GM21447 (cell line): ENCODE measurements at regions not wholly inside any gene's neighbourhood (a gene's known extent, or its start where the extent isn't known, plus 50 kb on each side); places are given as distances from the start of the nearest gene placed in this dataset.

Experiments used
- ATAC-seq: cut with Tn5 transposase; IDR thresholded peaks from one replicate; pipeline ENCODE4 v1.9.1; 2021; ENCODE audit not compliant: unreplicated experiment

DNA sequence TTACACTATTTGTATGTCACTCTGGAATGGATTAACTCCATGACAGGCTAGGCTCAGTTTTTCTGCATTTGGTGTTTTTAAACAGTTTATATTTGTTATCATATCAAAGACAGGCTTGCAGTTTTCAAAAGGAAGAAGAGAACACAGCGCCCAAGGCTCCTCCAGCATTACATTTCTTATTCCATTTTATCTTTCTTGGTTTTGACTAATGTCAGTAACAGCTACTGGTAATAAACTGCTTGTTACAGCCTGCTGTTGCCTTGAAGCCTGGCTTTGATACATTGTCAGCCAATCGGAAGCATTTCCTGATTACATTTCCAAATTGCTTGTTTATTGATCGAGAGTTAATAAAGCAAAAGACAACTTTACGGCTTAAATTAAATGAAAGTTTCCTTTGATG lies 166.0 kb upstream of the MDFIC start:
- ATAC-seq, result no peak

DNA sequence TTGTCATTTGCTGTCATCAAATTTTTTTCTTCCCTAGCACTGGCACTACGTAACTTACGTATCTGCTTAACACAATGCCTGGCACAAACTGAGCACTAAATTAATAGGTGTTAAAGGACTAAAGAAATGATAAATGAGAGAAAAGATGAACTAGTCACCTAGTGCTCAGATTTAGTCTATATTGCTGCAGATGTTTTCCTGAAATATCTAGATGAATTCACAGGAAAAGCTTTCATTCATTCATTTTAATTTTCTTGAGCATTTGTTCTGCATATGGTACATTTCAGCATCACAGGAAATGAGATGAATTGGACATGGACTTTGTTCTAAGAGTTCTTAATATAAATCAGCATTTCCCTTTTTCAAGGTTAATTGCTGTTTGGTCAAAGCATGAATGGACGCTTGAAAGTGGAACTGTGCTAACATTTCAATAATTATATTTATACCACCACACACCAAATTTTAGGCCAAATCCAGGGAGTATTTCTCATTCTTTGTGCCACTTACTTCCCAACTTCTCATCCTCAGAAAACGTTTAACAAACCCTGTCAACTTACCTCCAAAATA lies 163.2 kb upstream of the MDFIC start:
- ATAC-seq, result no peak

DNA sequence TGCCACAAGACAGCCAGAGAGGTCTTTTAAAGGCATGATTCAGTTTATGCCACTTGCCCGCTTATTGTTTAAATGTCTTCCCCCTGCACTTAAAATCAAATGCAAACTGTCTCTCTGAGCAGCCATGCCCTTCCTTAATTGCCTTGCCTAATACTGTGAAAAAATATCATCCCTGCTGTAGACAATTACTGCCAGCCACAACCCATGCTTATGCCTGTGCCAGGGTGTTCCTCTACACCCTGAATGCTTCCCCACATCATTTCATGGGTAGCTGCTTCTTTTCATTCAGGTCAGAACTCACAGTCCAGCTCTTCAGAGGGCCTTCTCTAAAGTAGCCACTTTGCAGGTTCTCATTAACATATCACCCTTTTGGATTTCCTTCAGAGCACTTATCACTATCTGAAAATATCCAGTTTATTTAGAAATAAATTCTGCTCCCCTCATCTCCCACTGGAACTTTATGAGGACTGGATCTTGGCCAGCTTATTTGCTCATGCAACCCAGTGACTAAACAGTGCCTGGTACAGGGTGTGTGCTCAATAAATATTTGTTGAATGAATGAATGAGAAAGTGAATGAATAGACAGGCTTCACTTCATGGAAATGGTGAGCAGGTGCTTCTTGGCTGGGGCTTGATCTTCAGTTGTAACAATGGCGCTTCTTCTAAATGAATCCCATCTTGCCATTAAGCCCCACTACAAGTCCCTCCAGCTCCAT lies 162.4 kb upstream of the MDFIC start:
- no peak for ATAC-seq

GRCh38 chr7:114760477-114760876 lies 161.4 kb upstream of the MDFIC start:
- ATAC-seq, result no peak

DNA sequence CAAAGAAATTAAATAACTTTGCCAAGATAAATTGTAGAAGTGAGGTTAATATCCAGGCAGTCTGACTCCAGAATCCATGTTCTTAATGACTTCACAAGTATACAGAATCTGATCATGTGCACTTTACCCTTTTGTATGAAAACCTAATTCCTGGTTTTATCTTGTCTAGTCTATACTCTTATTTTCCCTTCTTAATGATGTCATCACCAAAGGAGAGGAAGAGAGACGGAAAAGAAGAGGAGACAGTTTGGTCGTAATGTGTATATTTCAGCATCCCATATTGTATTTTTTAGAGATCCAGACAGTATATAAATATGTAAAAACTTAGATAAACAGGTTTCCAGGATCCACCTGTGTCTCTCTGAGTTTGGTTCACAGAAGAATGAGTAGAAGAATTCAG lies 159.9 kb upstream of the MDFIC start:
- no peak for ATAC-seq

- no peak for ATAC-seq
Measured at GRCh38 chr7:114765331-114766040, 156.4 kb upstream of the MDFIC start.

DNA sequence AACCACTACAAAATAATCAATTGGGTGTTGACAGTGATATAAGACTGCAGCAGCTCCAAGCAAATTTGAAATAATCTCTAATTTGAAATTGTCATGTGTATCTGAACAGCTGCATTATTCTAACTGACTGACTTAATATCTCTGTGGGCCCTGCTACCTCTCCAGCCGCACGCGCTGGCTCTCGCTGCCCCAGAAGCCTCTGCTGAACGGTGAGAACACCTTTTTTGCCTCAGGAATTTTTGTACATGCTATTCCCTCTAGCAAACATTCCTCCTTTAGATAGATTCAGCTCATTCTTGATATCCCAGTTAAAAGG lies 155.9 kb upstream of the MDFIC start:
- ATAC-seq, result no peak

DNA sequence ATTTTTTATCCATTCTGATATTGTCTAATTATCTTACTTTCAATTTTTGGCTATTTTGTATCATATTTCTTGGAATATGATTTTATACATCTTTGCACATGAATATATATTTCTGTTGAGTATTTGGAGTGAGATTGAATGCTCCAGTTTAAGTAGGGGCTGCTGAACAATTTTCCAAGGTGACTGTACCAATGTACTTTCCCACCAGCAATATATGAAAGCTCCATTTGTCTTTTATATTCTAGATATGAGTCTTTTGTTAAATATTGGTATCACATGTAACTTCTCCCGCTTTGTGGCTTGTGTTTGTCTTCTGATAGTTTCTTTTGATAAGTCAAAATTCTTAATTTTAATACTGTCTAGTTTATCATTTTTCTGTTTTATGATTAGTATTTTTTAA lies 144.6 kb upstream of the MDFIC start:
- ATAC-seq, result no peak

- no peak for ATAC-seq
Measured at GRCh38 chr7:114783508-114783907, 138.4 kb upstream of the MDFIC start.

DNA sequence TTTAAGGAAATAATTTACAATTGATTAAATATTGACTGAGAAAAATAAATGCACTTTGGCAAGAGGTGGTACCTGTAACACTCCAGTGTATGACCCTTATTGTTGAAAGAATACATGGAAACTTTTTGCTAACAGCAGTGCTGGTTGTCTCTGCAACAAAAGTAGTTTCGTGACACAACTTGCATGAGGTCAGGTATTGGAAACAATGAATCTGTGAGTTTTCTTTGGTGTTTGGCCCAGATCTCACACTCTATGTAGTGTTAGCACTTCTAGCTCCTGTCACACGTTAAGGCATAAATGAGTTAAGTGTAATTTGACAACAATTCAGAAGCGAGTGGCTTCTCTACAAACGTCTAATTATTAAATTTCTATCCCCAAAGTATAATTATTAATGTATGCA lies 137.7 kb upstream of the MDFIC start:
- ATAC-seq, result no peak

GRCh38 chr7:114784746-114785145 lies 137.1 kb upstream of the MDFIC start:
- no peak for ATAC-seq

DNA sequence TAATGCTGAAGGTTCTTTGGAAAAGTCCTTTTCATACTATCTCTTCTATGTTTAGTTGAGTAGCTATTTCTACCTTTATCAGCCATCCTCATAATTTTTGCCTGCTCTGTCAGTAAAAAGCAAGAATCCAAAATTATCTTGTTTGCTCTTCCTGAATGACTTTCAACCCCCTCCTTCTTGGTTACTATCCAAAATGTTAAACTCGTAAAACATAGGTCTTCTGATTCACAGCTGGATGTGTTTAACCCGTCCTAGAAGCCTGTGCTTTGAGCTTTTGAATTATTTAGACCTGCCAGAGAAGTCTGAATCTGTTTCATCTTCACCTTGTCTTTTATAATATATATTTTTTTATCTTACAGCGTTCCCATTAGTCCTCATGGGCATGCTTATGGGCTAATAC lies 136.4 kb upstream of the MDFIC start:
- ATAC-seq, result no peak

- no peak for ATAC-seq
Measured at GRCh38 chr7:114786455-114786854, 135.4 kb upstream of the MDFIC start.

DNA sequence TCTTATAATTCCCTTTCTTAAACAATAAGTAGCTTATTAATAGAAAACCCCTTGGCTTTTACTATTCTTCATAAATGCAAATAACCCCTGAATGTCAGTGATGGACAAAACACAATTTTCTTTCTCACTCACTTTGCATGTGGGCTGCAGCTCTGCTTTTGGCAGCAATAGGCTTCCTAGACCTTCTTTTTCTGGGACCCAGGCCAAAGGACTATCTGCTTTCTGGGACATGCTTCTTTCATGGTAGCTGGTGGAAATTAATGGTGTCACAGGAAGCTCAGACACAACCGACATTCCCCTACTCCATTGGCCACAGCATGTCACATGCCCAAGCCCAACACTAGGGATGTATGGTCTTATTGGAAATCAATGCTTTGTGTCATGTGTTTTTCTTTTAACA lies 134.3 kb upstream of the MDFIC start:
- no peak for ATAC-seq

GRCh38 chr7:114788706-114789105 lies 133.2 kb upstream of the MDFIC start:
- ATAC-seq, result no peak

DNA sequence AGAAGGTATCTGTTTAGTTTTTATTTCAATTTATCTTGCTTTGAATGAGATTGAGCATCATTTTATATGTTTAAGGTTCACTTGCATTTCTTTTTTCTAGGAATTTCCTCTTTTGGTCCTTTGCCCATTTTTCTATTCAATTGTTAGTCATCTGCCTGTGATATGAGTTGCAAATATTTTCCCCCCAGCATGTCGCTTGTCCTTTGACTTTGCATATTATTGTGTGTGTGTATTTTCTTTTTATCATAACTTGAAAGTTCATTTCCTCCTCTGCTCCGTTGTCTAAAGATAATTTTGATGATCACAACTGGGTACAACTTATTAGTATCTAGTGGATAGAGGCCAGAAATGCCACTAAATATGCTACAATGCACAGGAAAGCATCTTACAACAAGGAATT lies 132.7 kb upstream of the MDFIC start:
- ATAC-seq, result no peak

GRCh38 chr7:114789871-114790311 lies 132.0 kb upstream of the MDFIC start:
- no peak for ATAC-seq

DNA sequence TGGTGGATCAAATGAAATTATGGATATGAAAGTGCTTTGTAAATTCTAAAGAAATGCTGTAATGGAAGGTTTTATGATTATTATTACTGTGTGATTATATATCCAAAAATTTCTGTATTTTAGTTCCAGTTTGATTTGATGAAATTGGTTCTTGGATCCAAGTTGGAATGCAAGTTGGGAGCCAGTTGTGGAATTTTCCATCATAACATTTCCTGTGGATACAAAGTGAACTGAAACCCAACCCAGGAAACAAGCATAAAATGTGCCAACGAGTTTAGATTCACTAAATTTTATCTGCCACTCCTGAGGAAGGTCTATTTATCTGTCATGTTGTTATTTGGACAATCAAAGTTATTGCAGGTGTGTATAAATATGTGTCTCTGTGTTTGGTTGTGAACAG lies 131.4 kb upstream of the MDFIC start:
- no peak for ATAC-seq

- no peak for ATAC-seq
Measured at GRCh38 chr7:114791771-114792170, 130.1 kb upstream of the MDFIC start.

- no peak for ATAC-seq
Measured at GRCh38 chr7:114793155-114793845, 128.6 kb upstream of the MDFIC start.

DNA sequence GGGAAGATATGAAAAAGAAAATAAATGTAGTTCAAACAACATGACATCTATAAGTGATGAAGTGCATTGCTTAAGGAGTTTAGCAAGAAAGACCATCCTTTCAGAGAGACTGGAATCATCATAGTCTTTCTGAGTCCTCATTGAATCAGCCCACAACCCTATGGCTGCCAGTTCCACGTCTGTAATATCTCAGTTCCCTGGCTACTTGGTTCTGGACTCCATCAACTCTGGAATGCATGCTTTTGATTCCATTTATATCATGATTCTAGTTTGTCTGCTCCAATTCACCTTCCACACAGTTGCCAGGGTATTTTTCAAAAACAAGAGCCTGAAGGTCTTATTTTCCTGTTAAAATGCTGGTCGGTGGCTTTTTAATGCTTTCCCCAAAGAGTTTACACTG lies 126.4 kb upstream of the MDFIC start:
- no peak for ATAC-seq

GRCh38 chr7:114799628-114800028 lies 122.3 kb upstream of the MDFIC start:
- no peak for ATAC-seq
